ENCODE measurements at regions not wholly inside any gene's neighbourhood (a gene's known extent, or its start where the extent isn't known, plus 50 kb on each side); places are given as distances from the start of the nearest gene placed in this dataset.
"Not testable (repeated sequence)": the region's sequence is repeated elsewhere in the genome, so short reads cannot be mapped to it uniquely, and the experiment has no call there.

DNA sequence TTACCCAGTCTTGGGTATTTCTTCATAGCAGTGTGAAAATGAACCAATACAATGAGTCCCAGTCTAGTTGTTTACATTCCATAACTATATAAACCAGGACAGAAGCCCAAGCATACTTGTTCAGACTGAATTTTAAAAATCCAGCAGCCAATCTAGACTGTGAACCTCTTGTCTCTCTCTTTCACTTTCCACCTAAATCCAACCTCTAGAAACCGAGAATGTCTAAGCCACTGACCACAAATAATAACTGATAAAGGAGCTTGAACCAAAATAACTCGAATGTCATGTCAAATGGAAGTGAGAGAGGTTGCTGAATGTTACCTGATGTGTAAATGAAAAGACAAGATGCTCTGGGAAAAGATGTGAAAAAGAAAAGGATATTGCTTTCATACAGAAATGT lies 544.7 kb downstream of the NLGN4X start:
- DNase-seq, result no peak

DNA sequence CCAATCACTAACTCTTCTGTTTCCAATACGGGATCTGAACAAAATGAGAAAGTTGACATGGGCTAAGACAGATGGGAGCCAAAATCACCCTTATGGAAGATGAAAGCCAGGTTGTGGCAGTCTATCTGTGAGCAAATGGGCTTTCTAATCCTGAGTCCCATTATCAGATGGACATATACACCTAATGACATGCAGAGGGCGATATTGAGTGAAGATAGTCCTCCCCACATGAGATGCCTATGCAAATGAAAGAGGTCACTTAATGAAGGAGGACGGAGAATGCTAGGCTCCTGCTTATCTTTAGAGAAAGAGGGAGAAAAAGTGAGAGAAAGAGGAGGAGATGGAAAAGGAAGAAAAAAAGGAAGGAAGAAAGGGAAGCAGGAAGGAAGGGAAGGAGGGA lies 547.5 kb downstream of the NLGN4X start:
- no peak for DNase-seq

DNA sequence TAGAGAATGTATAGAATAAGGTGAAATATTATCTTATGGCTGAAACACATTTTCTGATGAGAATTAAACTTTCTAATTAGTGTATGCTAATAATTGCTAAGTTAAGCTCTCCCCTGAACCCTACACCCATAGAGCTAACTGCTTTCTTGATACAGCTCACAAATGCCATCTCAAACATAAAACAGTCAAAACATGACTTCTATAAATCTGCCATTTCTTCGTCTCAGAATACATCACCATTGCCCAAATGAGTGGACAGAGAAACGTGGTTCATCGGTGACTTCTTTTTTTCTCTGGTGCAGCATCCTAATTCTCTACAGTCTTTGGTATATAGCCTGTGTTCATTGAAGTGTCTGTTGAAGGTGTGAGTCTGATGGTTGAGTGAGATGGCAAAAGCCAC lies 554.6 kb downstream of the NLGN4X start:
- no peak for DNase-seq

DNA sequence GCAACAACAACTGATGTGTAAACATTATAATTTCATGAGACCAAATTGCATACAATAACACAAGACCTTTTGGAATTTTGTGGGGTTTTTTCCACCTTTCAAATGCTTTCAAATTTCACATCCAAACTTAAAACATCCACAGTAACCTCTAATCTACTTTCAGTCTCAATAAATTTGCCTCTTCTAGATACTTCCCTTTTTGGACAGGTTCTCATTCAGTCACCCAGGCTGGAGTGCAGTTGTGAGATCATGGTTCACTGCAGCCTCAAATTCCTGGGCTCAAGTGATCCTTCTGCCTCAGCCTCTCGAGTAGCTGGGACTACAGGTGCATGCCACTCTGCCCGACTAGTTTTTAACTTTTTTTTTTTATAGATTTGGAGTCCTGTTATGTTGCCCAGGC lies 556.6 kb downstream of the NLGN4X start:
- no peak for DNase-seq

DNA sequence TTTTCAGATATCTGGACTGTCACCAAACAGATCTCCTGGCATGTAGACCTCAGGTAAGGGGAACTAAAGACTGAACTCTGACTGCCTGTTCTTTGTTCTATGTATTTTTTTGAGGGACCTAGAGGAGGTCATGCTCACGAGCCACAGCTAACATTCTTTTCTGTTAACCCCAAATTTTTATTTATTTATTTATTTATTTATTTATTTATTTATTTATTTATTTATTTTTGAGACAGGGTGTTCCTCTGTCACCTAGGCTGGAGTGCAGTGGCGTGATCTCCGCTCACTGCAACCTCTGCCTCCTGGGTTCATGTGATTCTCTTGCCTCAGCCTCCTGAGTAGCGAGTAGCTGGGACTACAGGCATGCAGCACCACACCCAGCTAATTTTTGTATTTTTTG lies 562.0 kb downstream of the NLGN4X start:
- DNase-seq, result not testable (repeated sequence)

DNA sequence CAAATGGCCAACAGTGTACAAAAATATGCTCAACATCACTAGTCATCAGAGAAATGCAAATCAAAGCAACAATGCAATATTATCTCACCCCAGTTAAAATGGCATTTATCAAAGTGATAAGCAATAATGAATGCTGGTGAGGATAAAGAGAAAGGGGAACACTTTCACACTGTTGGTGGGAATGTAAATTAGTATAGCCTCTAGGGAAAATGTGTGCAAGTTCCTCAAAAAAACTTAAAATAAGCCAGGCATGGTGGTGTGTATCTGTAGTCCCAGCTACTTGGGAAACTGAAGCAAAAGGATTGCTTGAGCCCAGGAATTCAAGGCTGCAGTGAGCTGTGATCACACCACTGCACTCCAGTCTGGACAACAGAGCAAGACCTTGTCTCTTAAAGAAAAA lies 572.1 kb downstream of the NLGN4X start:
- no peak for DNase-seq

DNA sequence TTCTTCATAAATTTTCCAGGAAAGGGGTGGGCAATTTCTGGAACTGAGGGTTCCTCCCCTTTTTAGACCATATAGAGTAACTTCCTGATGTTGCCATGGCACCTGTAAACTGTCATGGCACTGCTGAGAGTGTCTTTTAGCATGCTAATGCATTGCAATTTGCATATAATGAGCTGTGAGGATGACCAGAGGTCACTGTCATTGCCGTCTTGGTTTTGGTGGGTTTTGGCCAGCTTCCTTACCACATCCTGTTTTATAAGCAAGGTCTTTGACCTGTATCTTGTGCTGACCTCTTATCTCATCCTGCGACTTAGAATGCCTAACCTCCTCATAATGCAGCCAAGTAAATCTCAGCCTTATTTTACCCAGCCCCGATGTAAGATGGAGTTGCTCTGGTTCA lies 577.8 kb downstream of the NLGN4X start:
- DNase-seq, result no peak

DNA sequence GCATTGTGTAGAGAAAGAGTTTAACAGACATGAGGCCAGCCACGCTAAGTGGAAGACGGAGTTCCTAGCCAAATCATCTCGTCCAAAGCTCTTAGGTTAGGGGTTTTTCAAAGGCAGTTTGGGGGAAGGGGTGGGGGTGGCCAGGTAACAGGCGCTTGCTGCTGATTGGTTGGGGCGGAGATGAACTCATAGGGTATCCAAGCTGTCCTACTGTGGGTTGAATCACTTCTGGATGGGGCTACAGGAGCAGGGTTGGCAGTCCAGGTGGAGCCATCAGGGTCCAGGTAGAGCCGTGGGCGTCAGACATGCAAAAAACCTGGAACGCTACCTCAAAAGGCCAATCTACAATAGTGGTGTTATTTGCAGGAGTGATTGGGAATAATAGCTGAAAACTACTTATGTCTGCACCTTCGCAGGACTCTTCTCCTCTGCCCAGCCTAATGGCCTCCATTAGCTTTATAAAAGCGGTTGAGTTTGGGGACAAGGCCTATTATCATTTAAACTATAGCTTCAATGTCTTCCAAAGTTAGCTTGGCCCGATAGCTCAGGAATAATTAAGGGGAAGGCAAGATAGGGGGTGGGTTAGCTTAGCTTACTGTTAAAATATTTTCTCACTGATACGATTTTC lies 579.6 kb downstream of the NLGN4X start:
- DNase-seq, result no peak

DNA sequence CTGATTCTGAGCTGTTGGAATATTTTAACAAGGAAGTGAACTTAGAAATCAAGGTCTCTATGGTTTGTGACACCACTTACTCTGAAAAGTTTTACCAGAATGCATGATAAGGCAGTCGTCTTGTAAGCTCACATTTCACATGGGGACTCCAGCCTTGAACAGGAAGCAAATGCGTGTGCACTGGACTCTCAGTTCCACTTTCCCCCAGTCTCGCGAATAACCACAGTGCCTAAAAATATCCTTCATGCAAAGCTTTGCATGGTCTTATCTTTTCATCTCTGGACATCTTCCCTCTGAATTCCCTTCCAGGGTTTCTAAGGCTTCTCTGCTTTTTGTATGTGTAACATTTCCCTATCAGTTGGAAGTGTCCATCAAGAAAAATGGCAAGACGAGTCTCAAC lies 581.8 kb downstream of the NLGN4X start:
- no peak for DNase-seq

DNA sequence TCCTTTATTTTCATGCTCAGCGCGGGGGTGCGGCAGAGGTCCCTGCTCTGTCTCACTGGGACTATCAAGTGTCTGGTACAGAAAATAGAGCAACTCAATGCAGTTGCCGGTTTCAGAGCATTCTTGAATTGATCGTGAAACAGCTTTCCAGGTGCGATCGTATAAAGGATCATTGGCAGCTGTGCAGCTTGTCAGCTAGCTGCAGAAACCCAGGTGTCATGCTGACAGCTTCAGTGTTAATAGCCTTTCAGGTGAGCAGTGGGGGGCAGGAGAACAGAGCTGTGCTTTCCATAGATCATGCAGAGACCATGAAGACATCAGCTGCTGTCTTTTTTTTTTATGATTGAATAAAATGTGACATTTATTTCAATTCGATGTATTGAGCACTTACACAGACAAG lies 583.9 kb downstream of the NLGN4X start:
- DNase-seq, result no peak

DNA sequence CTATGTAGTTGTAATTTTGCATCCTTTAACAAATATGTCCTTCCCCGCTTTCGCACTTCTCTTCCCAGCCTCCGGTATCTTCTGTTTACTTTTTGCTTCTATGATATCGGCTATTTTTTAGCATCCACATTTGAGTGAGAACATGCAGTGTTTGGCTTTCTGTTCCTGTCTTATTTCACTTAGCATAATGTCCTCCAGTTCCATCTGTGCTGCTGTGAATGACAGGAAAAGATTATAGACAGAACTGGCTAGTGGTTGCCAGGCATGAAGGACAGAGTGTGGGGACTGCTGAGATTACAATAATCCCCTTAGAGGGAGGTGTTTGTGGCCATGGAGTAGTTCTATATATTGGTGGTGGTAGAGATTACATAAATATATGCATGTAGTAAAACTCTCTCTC lies 588.6 kb downstream of the NLGN4X start:
- no peak for DNase-seq

DNA sequence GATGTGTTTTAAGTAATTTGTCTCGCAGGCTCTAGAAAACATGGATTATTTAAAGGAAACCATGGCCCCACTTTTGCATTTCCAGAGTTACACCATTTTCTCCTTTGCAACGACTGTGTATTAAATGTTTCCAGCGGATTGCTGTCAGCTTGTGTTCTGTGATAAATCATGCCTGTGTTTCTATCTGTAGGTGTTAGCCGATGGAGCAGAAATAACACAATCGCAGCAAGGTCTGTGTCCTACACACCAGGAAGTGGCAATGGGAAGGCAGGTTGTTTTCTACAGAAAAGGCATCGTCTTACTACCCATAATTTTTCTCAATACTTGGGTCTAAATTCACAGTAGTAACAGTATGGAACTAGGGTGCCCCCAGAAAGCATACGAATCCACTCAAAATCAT lies 590.1 kb downstream of the NLGN4X start:
- no peak for DNase-seq

DNA sequence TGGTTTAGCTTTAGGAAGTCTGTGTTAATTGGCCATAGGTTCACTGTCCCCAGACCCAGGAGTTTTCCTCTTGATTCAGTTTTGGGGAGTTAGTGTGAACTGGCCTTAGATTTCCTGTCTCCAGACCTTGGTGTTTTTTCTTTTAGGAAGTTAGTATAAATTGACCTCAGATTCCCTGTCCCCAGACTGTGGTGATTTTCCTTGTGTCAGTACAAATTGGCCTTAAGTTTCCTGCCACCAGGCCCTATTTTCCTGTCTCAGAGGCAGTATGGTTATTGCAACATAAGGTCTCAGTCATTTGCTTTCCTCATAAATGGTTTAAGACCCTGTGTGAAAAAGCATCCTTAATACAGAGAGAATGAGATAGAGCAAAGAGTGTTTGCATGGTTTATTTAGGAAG lies 595.8 kb downstream of the NLGN4X start:
- no peak for DNase-seq

DNA sequence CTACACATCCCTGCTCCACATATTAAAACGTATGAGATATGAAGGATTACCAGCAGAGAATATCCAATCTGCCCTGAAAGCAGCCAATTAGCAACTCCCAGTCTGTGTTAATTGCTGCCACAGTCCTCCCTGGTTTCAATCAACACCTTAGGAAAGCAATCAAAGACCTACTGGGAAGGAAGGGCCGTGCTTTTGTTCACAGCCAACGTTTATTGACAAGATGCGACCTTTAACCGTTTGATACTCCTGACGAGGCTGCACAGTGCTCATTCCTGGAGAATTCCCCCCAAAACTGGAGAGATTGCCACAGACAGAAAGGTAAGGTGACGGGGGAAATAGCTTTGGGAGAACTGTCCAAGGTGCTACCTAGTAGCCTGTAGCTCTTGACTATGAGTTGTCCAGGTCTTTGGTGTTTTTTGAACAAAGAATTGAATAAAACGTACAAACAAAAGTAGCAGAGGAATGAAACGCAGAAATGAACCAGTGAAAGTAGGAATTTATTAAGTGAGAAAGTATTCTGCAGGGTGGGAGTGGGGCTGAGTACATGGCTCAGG lies 596.5 kb downstream of the NLGN4X start:
- DNase-seq, result no peak

DNA sequence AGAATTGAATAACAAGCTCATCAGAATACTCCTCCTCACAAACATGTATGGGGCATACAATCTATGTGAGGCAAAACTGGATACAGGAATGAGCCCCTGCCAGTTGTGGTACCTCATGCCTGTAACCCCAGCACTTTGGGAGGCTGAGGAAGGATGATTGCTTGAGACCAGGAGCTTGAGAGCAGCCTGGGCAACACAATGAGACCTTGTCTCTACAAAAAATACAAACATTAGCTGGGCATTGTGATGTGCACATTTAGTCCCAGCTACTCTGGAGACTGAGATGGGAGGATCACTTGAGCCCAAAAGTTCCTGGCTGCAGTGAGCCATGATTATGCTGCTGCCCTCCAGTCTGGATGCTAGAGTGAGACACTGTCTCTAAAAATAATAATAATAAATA lies 611.0 kb downstream of the NLGN4X start:
- DNase-seq, result no peak

DNA sequence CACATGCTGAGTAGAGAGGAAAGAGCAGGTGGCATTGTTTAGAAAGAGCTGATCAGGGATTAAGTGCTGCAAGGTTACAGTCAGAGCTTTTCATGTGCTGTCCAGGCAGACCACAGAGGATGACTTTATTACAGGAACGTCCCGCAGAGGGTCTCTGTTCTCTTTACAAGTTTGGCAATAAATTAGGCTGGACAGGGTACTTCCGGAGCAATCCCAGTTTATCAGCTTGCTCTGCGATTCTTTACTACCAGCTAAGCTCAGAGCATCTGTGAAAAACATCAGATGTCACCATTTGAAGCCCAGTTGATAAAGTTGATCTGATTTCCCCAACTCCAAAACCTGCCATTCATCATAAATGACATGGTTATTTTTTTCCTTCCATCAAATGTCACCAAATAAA lies 633.1 kb downstream of the NLGN4X start:
- DNase-seq, result no peak

DNA sequence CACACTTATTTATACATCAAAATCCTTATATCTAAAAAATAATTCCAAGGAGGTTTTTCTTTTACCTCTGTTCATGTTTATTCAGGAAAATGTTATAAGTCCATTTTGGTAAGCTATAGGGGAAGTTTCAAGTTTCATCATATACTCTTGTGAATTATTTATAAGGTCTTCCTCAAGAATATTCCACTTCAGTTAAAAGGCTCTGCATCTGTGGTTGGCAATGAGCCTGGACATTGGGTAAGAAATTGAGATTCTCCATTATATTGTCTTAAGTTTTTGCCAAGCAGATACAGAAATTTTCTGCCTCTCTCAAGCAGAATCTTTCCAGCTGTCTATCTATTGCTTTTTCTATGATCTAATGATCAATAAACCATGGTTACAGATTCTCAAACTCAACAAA lies 641.9 kb downstream of the NLGN4X start:
- DNase-seq, result no peak

DNA sequence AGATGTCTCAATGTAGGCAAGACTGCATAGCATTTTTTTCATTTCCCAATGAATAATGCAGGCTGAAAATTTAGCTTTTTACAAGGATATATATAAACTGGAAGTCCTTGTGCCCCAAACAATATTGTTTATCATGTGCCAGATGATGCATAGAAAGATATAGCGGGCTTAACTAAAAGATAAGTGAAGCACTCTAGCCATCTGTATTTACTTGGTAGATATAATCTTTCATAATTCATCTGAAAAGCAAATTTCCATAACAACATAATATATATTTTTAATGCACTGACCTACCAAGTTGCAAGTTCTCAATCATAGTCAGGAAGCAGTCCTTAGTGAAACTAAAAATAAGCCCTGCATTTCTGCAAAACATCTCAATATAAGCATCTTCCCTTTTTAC lies 653.3 kb downstream of the NLGN4X start:
- no peak for DNase-seq

DNA sequence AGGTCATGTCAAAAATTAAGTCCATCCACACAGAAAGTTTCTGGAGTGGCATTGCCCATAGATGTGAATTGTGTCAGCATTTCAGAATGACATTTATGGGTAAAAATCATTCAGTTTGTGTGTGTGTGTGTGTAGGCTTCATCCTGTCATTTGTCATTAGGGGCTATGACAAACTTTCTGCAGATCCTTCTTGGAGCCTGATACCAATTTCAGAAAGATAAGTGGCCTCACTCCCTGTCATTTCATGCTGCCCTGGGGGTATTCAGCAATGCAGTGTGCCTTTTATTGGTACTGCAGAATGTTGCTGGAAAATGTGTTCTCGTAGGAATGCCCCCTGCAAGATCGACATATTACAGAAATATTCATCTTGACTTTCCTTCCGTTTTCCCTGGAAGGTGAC lies 659.7 kb downstream of the NLGN4X start:
- no peak for DNase-seq

DNA sequence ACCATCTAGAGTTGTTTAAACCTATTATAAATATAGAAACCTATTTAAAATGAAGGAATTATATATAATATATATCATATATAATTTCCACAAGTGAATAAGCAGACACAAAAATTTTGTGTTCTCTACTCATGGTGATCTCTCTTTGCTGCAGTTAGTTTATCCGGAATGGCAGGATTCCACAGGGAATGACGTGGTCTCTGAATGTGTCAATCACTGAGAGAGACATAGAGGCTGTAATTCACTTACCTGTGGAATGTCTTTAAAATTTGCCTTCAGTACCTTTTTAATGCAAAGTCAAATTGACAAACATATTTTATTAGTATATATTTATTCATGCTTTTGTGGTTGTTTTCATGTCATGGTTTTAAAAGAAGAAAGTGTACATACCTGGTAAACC lies 669.3 kb downstream of the NLGN4X start:
- DNase-seq, result no peak

DNA sequence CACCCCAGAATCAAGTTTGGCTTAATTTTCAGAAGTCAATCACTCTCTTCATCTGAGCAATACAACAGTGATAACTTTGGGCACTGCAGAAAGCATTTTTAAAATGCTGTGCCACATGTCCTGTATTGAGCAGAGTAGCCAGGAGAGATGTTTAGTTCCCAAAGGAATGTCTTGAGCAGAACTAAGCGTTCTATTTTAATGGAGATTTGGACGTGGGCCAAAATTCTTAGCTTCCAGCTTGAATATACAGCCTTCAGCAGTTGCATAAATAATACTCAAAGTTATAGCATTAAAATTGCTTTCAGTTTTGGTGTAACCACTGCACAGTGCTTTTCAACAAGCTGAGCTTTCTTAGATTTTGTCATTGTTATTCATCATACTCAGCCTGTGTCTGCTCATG lies 679.2 kb downstream of the NLGN4X start:
- DNase-seq, result no peak

DNA sequence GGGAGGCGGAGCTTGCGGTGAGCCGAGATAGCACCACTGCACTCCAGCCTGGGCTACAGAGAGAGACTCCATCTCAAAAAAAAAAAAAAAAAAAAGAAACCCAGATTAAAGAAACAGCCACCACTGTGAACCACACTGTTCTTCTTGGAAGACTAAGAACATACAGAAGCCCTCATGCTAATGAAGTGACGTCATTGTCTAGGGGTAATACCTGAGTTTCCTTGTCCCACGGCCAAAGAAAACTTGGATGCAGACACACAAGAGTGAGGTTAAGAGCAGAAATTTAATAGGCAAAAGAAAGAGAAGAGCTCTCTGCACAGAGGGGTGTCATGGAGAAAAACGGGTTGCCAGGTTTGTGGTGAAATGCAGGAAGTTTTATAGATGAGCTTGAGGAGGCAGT lies 691.6 kb downstream of the NLGN4X start:
- no peak for DNase-seq

DNA sequence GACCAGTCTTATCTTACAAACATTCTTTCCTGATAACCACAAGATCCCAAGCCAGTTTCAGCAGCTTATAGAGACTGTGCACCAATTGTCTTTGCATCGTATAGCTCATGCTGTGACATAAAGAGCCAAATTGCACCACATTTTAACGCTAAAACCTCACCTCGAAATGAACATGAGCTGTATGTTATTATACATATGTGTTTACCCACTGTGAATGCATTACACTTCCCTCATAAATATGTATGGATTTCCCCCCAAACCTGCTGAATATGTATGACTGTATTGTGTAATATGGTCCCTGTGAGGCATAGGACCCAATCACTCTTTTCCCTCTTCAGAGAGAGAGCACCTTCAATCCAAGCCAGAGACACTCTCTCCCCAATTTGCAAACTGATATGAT lies 692.4 kb downstream of the NLGN4X start:
- DNase-seq, result no peak

DNA sequence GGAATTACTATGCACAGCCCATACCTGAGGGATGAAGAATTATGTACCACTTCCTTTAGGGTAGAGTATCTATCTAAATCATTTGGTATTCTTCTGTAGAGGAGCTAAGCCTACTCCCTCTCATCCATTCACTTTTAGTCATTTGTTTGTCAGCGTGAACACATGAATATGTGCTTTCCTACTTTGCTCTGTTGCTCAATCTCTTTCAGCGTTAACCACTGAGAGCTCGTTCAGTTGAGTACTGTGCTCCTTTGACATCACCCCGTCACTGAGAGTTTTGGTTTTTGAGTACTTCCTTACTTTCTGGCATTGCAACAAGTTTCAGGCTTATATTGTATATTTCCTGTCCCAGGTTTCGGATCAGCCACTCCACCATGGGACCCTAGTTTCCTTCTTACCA lies 700.6 kb downstream of the NLGN4X start:
- DNase-seq, result no peak

DNA sequence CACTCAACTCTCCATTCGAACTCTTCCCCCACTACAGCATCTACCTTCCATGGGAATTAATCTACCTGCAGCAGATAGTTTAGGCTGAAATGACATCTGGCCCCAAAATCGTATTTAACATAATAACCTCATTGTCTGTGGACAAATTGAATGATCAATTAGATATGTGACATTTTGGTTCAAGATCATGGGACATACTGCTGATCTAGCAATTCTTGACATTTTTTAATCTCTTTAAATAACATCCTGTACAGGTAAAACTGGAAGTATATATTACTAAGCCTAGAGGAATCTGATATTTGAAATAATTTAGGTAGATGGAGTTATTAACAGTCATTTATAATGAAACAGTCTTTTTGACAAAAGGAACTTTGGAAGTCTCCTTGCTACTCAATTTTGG lies 702.5 kb downstream of the NLGN4X start:
- DNase-seq, result no peak
